ENCODE measurements at regions not wholly inside any gene's neighbourhood (a gene's known extent, or its start where the extent isn't known, plus 50 kb on each side); places are given as distances from the start of the nearest gene placed in this dataset.
A peak's percentile ranks its signal among the peaks of the same experiment; 100 is the strongest.
"Not testable (repeated sequence)": the region's sequence is repeated elsewhere in the genome, so short reads cannot be mapped to it uniquely, and the experiment has no call there.

DNA sequence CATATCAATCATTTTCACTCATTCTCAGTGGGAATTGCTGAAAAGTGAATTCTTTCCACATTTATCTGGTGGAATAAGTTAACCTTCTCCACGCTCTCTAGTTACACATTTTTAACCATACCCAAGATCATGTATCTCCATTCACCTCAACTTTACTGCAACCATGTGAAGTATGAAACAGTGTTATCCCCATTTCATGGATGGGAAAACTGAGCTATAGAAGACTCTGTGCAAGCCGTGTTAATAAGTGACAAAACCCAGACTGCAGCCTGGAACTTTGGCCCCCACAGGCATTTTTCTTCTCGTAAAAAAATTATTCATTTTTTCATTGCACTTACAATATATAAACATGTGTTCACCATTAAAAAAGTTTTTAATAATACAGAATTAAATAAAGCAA lies 82.4 kb upstream of the CCND2 start:
- no peak for DNase-seq

DNA sequence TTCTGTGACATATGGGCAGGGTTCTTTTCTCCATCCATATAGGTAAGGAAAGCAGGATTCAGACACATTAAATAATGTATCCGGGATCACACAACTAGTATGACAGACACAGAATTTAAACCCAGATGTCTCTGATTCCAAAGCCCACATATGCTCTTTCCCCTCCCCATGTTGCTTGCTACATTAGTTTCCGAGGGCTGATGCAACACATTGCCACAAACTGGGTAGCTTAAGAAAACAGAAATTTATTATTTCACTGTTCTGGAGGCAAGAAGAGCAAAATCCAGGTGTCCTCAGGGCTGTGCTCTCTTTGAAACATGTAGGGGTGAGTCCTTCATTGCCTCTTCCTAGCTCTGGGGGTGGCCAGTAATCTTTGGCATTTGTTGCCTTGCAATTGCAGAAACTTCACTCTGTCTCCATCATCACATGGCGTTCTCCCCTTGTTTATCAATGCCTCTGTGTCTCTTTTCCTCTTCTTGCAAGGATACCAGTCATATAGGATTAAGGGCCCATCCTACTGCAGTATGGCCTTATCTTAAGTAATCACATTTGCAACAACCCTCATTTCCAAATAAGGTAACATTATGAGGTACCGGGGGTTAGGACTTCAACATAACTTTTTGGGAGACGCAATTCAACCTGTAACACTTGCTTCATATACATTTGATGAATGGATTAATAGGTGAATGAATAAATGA lies 83.0 kb upstream of the CCND2 start:
- DNase-seq, result no peak

DNA sequence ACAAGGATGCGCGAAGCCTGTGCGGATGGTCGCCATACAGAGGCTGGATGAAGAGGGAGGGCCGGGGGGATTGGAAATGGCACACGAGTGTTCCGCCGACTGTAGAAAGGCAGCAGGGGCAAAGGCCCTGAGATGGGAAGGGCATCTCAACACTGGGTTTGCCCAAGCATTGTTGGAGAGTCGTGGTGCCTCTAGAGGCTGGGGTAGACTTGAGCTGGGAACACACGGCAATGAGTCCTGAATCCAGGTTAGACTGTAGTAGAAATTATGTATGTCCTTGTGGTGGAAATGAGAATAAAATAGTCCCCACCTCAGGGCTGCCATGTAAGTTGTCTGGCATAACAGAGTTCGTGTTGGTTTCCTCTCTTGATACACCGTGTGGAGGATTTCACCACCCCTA lies 83.8 kb upstream of the CCND2 start:
- no peak for DNase-seq

DNA sequence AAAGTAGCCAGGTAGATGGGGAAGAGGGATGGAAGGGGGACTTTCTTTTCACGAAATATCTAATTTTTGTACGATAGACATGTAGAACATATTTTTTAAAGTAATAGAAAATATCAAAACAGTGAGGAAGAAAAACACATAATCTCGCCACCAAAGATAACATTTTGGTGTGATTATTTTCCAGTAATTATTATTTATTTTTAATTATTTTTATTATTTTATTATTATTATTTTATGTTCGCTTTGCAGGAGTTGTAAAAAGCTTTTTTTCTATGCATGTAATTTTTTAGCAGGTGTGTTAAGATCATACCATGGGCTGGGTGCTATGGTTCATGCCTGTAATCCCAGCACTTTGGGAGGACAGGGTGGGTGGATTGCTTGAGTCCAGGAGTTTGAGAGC lies 85.6 kb upstream of the CCND2 start:
- no peak for DNase-seq

DNA sequence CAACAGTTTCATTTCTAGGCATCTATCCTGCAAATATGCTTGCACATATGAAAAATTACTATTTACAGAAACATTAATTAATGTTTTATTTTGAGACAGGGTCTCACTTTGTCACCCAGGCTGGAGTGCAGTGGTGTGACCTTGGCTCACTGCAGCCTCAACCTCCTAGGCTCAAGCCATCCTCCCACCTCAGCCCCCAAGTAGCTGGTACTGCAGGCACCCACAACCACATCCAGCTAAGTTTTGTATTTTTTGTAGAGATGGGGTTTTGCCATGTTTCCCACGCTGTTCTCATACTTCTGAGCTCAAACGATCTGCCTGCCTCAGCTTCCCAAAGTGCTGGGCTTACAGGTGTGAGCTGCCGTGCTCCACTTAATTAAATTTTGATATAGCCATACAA lies 86.2 kb upstream of the CCND2 start:
- DNase-seq, result not testable (repeated sequence)

DNA sequence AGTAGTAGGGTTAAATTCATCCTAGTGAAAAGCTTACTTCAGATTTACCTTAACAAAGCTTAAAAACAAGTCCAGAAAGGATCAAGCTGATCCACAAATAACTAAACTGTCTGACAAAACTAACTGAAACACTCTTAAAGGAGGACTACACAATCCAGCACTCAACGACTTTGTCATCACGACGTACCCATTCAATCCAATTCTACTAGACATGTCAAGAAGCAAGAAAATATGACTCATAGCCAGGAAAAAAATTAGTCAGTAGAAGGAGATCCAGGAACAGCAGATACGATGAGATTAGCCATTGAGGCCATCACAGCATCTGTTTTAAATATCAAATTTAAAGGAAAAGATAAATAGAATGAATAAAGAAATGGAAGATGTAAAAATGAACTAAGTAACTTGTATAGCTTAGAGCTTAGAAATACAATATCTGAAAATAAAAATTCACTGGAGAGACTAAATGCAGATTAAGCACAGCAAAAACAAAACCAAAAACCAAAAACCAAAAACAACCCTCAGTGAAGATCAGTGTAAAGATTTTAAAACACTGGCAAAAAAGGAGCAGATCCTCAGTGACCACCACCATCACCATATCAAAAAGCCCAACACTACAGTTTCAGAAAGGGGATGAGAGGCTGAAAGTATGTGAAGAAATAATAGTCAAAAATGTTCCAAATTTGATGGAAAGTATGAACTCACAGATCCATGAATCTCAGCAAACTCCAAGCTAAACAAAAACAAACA lies 95.0 kb upstream of the CCND2 start:
- DNase-seq, result no peak

DNA sequence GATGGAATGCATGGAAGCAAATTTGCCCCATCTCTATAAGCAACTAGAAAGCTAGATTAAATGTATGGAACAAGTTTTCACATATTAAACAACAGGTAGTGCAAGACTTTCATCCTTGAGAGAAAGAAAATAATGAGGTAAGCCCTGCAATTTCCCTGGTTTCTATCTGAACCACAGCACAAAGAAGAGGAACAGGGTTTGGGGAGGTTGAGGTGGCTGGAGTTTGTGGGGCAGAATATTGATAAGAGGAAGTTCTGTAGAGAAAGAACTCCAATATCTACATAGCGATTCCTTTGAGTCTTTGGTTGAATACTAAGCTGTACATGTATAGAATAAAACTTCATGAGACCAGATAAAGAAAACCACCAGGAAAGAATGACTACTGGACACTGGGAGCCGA lies 96.3 kb upstream of the CCND2 start:
- no peak for DNase-seq

DNA sequence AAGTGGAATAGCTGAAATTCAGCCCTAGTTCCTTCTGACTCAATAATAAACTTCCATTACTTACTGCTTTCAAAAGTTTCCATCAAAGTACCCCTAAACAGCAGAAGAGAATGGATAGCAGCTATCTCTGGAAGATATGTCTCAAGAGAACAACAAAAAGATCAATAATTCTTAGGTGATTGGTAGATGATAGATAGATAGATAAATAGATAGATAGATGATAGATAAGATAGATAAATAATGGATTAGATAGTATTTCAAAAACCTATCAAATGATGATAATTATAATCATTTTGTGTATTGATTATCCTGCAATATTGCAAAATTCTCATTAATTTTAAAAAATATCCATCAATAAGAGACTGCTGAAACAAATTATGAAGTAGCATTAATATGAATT lies 97.4 kb upstream of the CCND2 start:
- no peak for DNase-seq

DNA sequence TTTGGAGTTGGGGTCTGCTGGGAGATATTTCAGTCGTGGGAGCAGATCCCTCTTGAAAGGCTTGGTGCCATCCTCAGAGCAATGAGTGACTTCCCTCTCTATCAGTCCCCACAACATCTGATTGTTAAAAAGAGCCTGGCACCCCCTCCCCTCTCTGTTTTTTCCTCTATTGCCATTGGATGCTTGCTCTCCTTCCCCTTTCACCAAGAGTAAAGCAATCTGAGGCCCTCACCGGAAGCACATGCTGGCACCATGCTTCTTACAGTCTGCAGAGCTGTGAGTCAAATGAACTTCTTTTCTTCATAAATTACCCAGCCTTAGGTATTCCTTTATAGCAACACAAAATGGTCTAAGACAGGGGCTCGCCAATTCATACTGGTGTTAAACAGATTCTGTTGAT lies 99.1 kb upstream of the CCND2 start:
- DNase-seq, result no peak

DNA sequence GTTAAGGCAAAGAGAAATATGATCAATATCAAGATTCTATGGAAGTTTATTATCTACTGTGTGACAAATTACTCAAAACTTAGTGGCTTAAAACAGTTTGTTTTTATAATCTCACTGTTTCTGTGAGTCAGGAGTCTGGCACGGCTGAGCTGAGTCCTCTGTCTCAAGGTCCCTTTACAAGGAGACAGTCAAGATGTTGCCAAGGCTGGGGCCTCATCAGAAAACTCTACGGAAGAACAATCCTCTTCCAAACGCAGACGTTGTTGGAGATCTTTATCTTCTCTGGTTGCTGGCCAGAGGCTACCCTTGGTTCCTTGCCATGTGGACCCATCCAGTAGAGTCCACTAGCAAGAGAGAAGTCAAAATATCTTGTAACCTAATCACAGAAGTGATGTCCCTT lies 100.6 kb upstream of the CCND2 start:
- DNase-seq, result no peak

DNA sequence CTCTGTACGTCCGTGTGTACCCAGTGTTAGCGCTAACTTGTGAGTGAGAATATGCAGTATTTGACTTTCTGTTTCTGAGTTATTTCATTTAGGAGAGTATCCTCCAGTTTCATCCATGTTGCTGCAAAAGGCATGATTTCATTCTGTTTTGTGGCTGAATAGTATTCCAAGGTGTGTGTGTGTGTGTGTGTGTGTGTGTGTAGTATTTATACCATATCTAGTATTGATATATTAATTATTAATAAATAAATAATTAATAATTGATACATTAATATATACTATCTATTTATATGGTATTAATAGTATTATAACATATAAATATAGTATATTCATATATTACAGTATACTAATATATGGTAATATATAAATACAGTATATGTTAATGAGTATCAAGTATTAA lies 101.8 kb upstream of the CCND2 start:
- no peak for DNase-seq

DNA sequence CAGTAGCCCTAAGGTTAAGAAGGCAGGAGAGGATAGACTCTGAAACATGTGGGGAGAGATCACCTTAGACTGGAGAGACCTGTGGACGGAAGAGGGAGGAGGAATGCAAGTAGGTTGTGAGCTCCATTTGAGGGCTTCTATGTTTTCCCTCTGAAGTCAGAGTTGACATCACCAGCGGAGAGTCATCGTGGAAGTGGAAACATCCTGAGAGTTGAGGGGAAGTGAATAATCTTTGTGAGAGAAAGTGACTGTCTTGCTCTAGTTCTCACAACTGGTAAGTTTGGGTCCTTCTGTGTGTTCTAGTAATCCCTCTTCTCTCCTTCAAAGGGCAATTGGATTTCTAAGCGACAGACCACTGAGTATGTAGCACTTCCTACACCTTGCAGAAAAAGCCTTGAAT lies 103.6 kb upstream of the CCND2 start:
- no peak for DNase-seq

DNA sequence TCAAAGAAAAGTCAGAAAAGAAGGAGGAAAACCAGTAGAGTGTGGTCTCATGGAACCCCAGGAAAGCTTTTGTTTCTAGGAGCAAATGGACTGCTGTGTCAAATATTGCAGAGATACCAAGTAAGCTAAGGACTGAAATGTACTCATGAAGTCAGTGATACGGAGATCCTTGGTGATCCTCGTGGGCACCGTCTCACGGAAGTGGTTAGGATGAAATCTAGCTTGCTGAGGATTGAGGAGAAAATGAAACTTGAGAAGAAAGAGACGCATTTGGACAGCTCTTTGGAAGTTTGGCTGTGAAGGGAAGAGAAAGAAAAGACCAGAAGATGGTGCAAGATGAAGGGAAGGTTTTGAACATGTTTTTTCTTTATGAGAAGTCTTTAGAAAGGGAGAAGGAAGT lies 104.0 kb upstream of the CCND2 start:
- no peak for DNase-seq

DNA sequence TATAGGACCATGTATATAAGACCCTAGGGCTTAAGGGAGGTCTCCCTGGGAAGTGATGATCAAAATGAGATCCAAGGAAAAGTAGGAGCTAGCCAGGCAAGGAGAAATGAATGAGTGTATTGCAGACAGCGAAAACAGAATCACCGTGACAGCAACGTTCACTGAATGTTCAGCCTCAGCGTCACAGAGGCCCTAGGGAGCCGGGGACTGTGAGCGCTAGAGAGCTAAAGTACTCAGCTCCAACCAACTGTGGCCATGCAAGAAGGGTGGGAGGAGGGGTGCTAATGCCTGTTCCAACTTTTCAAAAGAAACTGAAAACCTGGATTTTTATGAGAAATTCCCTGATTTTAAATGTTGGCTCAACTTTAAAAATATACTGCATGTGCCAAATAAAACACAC lies 105.5 kb upstream of the CCND2 start:
- no peak for DNase-seq

DNA sequence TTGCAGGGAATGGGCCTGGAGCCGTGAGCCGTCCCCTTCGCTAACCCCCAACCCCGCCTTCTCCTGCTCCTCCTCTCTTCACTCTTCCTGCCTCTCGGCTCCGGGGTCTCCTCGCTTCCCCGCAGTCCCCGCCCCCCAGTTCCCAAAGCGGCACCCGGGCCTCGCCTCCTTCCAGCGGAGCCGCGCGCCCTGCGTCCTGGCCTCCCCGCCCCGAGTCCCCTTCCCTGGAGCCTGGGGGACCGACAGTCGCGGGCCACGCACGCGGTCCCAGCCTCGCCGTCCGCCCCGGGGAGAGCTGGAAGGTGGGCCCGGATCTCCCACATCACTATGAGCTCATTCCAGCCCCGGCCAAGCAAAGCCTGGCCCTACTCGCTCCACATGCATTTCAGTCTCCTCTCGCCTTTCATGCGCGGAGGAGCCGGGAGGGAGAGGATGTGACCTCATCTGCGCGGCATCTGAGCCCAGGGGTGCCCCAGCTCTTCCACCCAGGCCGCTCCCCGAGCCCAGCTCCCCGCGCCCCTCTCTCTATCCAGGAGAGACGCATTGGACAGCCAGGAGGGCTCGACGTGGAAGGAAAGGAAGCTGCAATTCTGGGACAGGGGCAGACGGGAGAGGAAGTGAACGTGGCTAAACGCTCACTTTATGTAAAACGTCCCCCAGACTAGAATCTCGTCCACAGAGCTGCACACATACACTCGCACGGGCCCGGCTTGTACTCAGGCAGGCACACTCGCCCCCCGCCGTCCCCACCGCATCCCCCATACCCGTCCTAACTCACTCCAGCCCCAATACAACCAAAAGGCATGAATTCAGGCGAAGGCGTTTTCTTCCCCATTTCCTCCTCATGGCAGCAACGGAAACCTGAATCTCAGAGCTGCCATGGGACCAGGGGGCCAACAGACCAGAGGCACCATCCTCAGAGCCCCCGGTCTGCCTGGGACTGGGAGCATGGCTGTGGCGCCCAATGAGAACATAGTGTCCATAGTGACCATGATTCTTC lies 108.7 kb upstream of the CCND2 start:
- DNase-seq, result peak; percentile 62

DNA sequence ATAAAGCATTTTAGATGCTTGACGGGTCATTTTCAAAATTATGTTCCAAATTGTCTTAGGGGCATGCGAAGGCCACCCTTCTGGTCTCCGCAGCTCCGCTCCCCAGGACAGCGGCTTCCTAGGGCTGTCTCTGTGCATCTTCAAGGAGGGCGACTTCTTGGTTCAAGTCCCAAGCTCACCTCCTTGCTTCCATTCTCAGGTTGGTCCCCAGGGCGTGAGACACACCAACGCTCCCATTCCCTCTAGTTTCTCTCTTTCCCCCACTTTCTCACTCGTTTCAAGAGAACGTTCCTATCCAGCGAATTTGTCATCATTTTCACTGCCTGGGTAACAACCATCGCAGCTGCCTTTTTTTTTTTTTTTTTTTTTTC lies 109.4 kb upstream of the CCND2 start:
- no peak for DNase-seq

DNA sequence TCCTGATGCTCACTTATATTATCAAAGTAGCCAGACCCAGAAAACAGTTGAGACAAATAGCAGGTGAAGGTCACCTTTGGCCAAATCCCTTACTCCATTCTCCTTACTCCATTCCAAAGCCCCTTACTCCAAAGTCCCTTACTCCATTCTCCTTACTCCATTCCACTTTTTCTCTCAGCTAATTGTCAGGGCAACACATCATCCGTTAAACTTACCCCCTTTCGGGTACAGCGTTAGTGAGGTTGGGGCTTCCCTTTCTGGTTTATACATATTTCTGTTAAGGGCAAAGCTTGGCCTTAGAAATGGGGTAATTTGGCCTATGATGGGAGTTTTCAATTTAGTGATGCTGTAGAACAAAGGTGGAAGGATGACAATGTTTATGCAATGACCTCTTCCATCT lies 111.8 kb upstream of the CCND2 start:
- DNase-seq, result no peak

DNA sequence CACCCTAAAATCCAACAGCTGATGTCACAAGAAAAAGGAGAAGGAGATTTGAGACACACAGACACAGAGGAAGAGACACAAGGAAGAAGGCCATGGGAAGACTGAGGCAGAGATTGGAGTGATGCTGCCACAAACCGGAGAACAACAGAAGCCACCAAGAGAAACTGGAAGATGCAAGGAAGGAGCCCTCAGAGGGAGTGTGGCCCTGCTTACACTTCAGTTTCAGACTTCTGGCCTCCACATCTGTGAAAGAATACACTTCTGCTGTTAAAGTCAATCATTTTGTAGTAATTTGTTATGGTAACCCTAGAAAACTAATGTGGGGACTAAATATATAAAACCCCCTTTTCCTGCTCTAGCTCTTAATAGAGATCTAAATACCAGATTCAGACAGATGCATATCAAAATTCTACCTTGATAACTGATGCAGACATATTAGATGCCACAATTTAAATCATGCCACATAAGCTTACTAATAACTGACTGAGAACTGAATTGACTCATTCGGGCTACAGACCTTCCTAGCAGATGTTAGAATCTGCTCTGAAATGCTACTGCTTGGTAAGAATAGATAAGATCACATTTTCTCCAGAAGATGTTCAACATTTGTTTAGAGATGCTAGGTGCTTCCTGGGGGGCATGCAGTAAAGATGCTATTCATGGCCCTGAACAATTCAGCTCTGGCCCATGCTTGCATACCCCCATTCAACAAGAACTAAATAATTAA lies 113.1 kb upstream of the CCND2 start:
- no peak for DNase-seq

DNA sequence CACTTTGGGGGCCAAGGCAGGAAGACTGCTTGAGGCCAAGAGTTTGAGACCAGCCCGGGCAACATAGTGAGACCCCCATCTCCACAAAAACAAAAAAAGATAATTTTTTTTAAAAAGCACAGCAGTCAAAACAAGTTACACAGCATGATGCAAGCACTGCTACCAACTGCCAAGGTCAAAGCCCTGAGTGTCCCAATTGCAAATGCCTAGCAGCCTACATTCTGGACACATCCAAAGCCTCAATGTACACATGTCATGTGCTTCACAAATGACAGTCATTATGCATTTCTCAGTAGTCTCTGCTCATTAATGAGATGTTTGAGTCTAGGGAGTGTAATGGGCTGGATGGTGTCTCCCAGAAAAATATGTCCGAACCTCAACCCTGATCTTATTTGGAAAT lies 113.7 kb upstream of the CCND2 start:
- DNase-seq, result no peak

DNA sequence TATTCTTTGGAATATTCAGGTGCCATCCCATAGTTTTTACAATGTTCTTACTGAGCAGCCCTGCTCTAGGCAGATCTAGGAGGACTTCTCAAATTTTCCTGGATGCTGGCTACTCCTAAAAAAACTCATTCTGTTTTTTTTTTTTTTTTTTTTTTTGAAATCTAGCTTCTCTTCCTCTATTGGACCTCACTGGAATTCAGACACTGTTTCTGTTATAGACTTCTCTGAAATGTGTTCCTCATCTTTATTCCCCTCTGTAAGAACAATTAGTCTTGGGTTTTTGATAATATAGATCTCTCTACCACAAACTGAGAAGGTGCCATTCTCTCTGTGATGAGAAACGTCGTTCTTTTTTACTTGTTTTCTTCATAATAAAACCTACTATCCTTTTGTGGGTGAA lies 115.3 kb upstream of the CCND2 start:
- DNase-seq, result no peak

DNA sequence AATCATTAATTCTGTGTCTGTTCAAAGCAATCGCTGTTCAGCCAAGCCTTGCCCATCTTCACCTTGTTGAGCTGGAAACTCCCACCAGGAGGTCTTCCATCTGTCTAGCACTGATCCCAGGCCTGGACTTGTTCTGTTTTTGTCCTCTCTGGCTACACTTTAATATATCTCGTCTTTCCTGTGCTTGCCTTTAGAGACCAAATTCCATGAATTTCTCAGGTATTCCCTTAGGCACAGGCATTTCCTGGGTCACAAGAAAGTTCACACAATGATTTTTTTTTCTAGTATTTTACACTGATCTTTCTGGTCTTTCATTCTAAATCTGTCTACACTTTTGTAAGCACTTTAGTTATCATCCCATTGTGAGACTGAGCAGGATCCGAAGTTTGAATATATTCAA lies 116.4 kb upstream of the CCND2 start:
- no peak for DNase-seq

DNA sequence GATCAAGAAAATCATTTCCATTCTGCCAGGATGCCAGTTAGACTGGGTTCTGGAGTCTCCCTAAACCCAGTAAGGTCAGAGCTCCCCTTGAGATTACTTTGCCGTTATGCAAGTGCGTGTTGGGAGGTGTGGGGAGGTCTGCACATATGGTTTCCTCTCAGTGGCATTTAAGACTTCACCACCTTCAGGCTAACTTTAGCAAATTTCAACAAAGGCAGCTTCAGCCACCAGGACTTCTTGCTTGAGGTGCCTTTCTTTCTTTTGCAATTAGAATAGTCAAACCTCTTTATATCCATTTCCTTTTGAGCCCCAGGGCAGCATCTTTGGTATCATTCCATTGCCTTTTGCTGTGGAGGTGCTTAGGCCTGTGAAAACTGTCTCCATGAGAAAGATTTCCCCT lies 117.2 kb upstream of the CCND2 start:
- DNase-seq, result no peak

DNA sequence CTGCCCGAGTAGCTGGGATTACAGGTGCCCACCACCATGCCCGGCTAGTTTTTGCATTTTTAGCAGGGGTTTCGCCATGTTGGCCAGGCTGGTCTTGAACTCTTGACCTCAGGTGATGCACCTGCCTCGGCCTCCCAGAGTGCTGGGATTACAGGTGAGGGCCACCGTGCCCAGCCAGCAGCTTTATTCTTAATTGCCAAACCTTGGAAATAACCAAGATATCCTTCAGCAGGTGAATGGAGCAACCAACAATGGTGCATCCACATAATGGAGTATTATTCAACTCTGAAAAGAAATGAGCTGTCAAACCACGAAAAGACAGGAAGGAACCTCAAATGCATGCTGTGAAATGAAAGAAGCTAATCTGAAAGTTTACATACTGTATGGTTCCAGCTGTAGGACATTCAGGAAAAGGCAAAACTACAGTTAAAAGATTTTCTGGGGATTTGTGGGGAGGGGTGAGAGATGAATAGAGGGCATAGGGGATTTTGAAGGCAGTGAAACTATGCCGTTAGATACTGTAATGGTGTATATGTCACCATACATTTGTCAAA lies 118.8 kb upstream of the CCND2 start:
- DNase-seq, result no peak
